Upper lobe of left lung (tissue), 4 donors: ENCODE measurements at regions not wholly inside any gene's neighbourhood (a gene's known extent, or its start where the extent isn't known, plus 50 kb on each side); places are given as distances from the start of the nearest gene placed in this dataset.

Experiments
- CTCF ChIP-seq, 6 experiments: fragments of 450-650 bp in 4 of 6; fragments of 200-600 bp in 2 of 6; sonication (generic) in 2 of 6; IDR thresholded peaks; one replicate each; pipeline ENCODE4 v1.5.1; 2016 to 2019; ENCODE audit warnings: antibody characterized with exemption in 6 of 6
- EP300 ChIP-seq, 4 donors: sonication (generic); formaldehyde crosslinking; IDR thresholded peaks; one replicate each; pipeline ENCODE4 v1.5.1; 2017; ENCODE audit warnings: antibody characterized with exemption in 4 of 4, control low read depth in 2 of 4
- POLR2A ChIP-seq, 4 donors: fragments of 450-650 bp; IDR thresholded peaks; one replicate each; pipeline ENCODE4 v1.5.1; 2016 to 2017; ENCODE audit warnings: antibody characterized with exemption in 4 of 4, mild to moderate bottlenecking in 2 of 4
- POLR2AphosphoS5 ChIP-seq, 2 donors: sonication (generic); formaldehyde crosslinking; IDR thresholded peaks; one replicate each; pipeline ENCODE4 v1.5.1; 2017; ENCODE audit warnings: antibody characterized with exemption in 2 of 2

- TF ChIP-seq CTCF (IDR thresholded peaks at IDR 0.05) (no peak), POLR2A (IDR thresholded peaks at IDR 0.05) (no peak), POLR2AphosphoS5 (IDR thresholded peaks at IDR 0.05) (no peak), EP300 (IDR thresholded peaks at IDR 0.05) (no peak)
Measured at GRCh38 chrX:137278825-137279224, 245.0 kb upstream of the GPR101 start.
